AG09319 (cell line): ENCODE measurements at regions not wholly inside any gene's neighbourhood (a gene's known extent, or its start where the extent isn't known, plus 50 kb on each side); places are given as distances from the start of the nearest gene placed in this dataset.

Experiments used
- DNase-seq: peaks from one replicate; pipeline ENCODE4 v3.0.0-alpha.2; 2010; ENCODE audit warnings: low read depth; ENCODE audit errors: extremely low read depth
- TF ChIP-seq, protein P1 (sequence below): IDR thresholded peaks from 2 replicates; pipeline ENCODE4 v1.5.1; 2011; ENCODE audit warnings: low read depth, mild to moderate bottlenecking, inconsistent platforms, low read length, moderate library complexity

- no peak for DNase-seq
- TF ChIP-seq, protein P1, sequence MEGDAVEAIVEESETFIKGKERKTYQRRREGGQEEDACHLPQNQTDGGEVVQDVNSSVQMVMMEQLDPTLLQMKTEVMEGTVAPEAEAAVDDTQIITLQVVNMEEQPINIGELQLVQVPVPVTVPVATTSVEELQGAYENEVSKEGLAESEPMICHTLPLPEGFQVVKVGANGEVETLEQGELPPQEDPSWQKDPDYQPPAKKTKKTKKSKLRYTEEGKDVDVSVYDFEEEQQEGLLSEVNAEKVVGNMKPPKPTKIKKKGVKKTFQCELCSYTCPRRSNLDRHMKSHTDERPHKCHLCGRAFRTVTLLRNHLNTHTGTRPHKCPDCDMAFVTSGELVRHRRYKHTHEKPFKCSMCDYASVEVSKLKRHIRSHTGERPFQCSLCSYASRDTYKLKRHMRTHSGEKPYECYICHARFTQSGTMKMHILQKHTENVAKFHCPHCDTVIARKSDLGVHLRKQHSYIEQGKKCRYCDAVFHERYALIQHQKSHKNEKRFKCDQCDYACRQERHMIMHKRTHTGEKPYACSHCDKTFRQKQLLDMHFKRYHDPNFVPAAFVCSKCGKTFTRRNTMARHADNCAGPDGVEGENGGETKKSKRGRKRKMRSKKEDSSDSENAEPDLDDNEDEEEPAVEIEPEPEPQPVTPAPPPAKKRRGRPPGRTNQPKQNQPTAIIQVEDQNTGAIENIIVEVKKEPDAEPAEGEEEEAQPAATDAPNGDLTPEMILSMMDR: no peak
These were observed 85.0 kb downstream of the NOG start for GRCh38 chr17:56678249-56679114.

- TF ChIP-seq, protein P1: peak; percentile 69
- no peak for DNase-seq
These were observed 85.7 kb downstream of the NOG start for GRCh38 chr17:56679115-56679776.

- DNase-seq: no peak
- TF ChIP-seq, protein P1: no peak
These were observed 86.4 kb downstream of the NOG start for GRCh38 chr17:56679777-56680422.

DNA sequence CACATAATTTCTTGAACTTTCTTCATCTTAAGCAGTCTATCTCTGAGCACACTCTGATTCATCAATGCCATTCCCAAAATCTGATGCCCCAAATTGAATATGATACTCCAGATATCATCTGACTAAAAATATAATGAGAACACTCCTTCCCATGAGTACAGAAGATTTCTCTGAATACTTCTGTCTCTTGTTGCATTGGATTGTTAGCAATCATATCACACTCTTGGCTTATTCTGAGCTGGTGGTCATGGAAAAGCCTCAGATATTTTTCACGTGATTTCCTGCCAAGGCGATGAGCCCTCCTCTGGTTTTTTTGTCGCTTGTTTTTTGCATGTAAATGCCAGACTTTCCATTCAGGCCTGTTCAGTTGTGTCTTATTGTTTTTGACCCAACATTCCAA, 87.2 kb downstream of the NOG start:
- DNase-seq: no peak

GRCh38 chr17:56681561-56682266, 88.2 kb downstream of the NOG start:
- DNase-seq: no peak
- TF ChIP-seq, protein P1: no peak

More for the DNA sequence above, 87.2 kb downstream of the NOG start:
- TF ChIP-seq, protein P1: no peak

DNA sequence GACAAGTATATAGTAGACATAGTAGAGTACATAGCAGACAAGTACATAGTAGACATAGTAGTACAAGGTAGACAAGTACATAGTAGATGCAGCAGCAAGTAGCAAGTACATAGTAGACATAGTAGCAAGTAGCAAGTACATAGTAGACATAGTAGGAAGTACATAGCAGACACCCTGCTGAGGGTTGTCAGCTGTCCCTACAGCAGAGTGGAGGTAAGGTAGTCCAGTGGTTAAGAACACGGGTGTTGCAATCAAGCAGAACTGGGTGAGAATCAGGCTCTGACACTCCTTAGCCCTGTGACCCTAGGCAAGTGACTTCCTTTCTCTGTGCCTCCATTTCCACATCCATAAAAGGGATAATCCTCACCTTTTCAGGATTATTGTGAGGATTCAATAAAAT, 94.7 kb downstream of the NOG start:
- no peak for DNase-seq
- TF ChIP-seq, protein P1: no peak
